H9 (cell line): ENCODE measurements at regions not wholly inside any gene's neighbourhood (a gene's known extent, or its start where the extent isn't known, plus 50 kb on each side); places are given as distances from the start of the nearest gene placed in this dataset.

Experiments used
- DNase-seq: peaks from one replicate; pipeline ENCODE4 v3.0.0-alpha.2; 2017
- H2AFZ ChIP-seq: one replicate; pipeline ENCODE4 v1.6.1; 2013; ENCODE audit warnings: mild to moderate bottlenecking, low read length, control low read depth, moderate library complexity
- H2AK5ac ChIP-seq: 2 replicates; pipeline ENCODE4 v1.6.1; 2013; ENCODE audit warnings: low read length, control low read depth, mixed read lengths; ENCODE audit not compliant: insufficient read length
- H2BK120ac ChIP-seq: one replicate; pipeline ENCODE4 v1.6.1; 2013; ENCODE audit warnings: low read depth, mild to moderate bottlenecking, low read length, control low read depth, inconsistent platforms; ENCODE audit not compliant: poor library complexity, severe bottlenecking
- H2BK12ac ChIP-seq: 2 replicates; pipeline ENCODE4 v1.6.1; 2013; ENCODE audit warnings: low read length, control low read depth, mixed read lengths, low read depth; ENCODE audit not compliant: insufficient read length
- H2BK15ac ChIP-seq: 2 replicates; pipeline ENCODE4 v1.6.1; 2013; ENCODE audit warnings: low read depth, low read length, control low read depth
- H2BK20ac ChIP-seq: one replicate; pipeline ENCODE4 v1.6.1; 2013; ENCODE audit warnings: low read depth, mild to moderate bottlenecking, low read length, control low read depth, inconsistent platforms; ENCODE audit not compliant: poor library complexity, severe bottlenecking
- H2BK5ac ChIP-seq: 2 replicates; pipeline ENCODE4 v1.6.1; 2013; ENCODE audit warnings: low read length, control low read depth, mixed read lengths; ENCODE audit not compliant: insufficient read length
- H3K14ac ChIP-seq: 2 replicates; pipeline ENCODE4 v1.6.1; 2013; ENCODE audit warnings: low read length, control low read depth; ENCODE audit not compliant: insufficient read depth
- H3K18ac ChIP-seq: 2 replicates; pipeline ENCODE4 v1.6.1; 2013; ENCODE audit warnings: low read depth, mild to moderate bottlenecking, mixed read lengths, low read length, control low read depth; ENCODE audit not compliant: insufficient read length
- H3K23ac ChIP-seq: 2 replicates; pipeline ENCODE4 v1.6.1; 2013; ENCODE audit warnings: low read length, control low read depth, mixed read lengths, low read depth; ENCODE audit not compliant: insufficient read length
- H3K23me2 ChIP-seq: 2 replicates; pipeline ENCODE4 v1.6.1; 2013; ENCODE audit warnings: low read depth, mild to moderate bottlenecking, mixed read lengths, low read length, control low read depth; ENCODE audit not compliant: insufficient read length, poor library complexity, severe bottlenecking
- H3K27ac ChIP-seq: 2 replicates; pipeline ENCODE4 v1.5.1; 2013; ENCODE audit warnings: low read length, control low read depth, mixed read lengths, low read depth; ENCODE audit not compliant: insufficient read length
- H3K27me3 ChIP-seq: 2 replicates; pipeline ENCODE4 v1.6.1; 2013; ENCODE audit warnings: low read length, control low read depth, inconsistent platforms; ENCODE audit not compliant: insufficient read depth
- H3K4ac ChIP-seq: 2 replicates; pipeline ENCODE4 v1.6.1; 2013; ENCODE audit warnings: low read depth, mild to moderate bottlenecking, control low read depth, inconsistent platforms, low read length, moderate library complexity
- H3K4me1 ChIP-seq: 2 replicates; pipeline ENCODE4 v1.6.1; 2013; ENCODE audit warnings: low read length, control low read depth, inconsistent platforms; ENCODE audit not compliant: insufficient read depth
- H3K4me2 ChIP-seq: 2 replicates; pipeline ENCODE4 v1.6.1; 2013; ENCODE audit warnings: low read length, control low read depth, mixed read lengths; ENCODE audit not compliant: insufficient read length, insufficient read depth
- H3K56ac ChIP-seq: 2 replicates; pipeline ENCODE4 v1.6.1; 2013; ENCODE audit warnings: low read depth, mild to moderate bottlenecking, mixed read lengths, low read length, control low read depth; ENCODE audit not compliant: insufficient read length
- H3K79me1 ChIP-seq: 2 replicates; pipeline ENCODE4 v1.6.1; 2013; ENCODE audit warnings: low read depth, mild to moderate bottlenecking, moderate library complexity, low read length, control low read depth, inconsistent platforms; ENCODE audit not compliant: insufficient read depth, poor library complexity, severe bottlenecking
- H3K79me2 ChIP-seq: 2 replicates; pipeline ENCODE4 v1.6.1; 2013; ENCODE audit warnings: low read length, control low read depth, inconsistent platforms; ENCODE audit not compliant: insufficient read depth
- H3K9ac ChIP-seq: 2 replicates; pipeline ENCODE4 v1.6.1; 2013; ENCODE audit warnings: low read length, control low read depth, mixed read lengths; ENCODE audit not compliant: insufficient read length; ENCODE audit errors: extremely low read depth
- H3K9me3 ChIP-seq: one replicate; pipeline ENCODE4 v1.6.1; 2013; ENCODE audit warnings: low read depth, low read length, inconsistent platforms; ENCODE audit not compliant: control insufficient read depth
- H3T11ph ChIP-seq: one replicate; pipeline ENCODE4 v1.6.1; 2013; ENCODE audit warnings: mild to moderate bottlenecking, low read length, control low read depth, inconsistent platforms
- H4K20me1 ChIP-seq: one replicate; pipeline ENCODE4 v1.6.1; 2013; ENCODE audit not compliant: control insufficient read depth, insufficient read length, insufficient read depth
- H4K5ac ChIP-seq: 2 replicates; pipeline ENCODE4 v1.6.1; 2013; ENCODE audit warnings: low read depth, mild to moderate bottlenecking, mixed read lengths, low read length, control low read depth; ENCODE audit not compliant: insufficient read length
- H4K8ac ChIP-seq: replicated peaks from 2 replicates; pipeline ENCODE4 v1.6.1; 2013; ENCODE audit warnings: low read length, control low read depth, mixed read lengths, low read depth; ENCODE audit not compliant: insufficient read length
- H4K91ac ChIP-seq: 2 replicates; pipeline ENCODE4 v1.6.1; 2013; ENCODE audit warnings: low read depth, mild to moderate bottlenecking, moderate library complexity, mixed read lengths, low read length, control low read depth; ENCODE audit not compliant: insufficient read length
- H3K27ac Mint-ChIP-seq, 3 experiments: 2 replicates in 2 of 3; 3 replicates in 1 of 3; pipeline ENCODE4 v1.8.0; 2020 to 2021; ENCODE audit warnings: mixed read lengths in 3 of 3, mild to moderate bottlenecking in 1 of 3, moderate library complexity in 1 of 3
- H3K27me3 Mint-ChIP-seq: 2 replicates; pipeline ENCODE4 v1.8.0; 2021; ENCODE audit warnings: low read depth, mild to moderate bottlenecking, moderate library complexity, mixed read lengths
- H3K36me3 Mint-ChIP-seq, 3 experiments: 2 replicates in 2 of 3; 3 replicates in 1 of 3; pipeline ENCODE4 v1.8.0; 2020 to 2021; ENCODE audit warnings: low read depth in 3 of 3, mixed read lengths in 3 of 3; ENCODE audit not compliant: insufficient read depth in 1 of 3
- H3K4me1 Mint-ChIP-seq, 2 experiments: 2 replicates each; pipeline ENCODE4 v1.8.0; 2020; ENCODE audit warnings: mixed read lengths in 2 of 2
- H3K4me3 Mint-ChIP-seq, 2 experiments: 2 replicates in 1 of 2; 3 replicates in 1 of 2; pipeline ENCODE4 v1.8.0; 2020 to 2021; ENCODE audit warnings: mild to moderate bottlenecking in 2 of 2, mixed read lengths in 2 of 2, moderate library complexity in 1 of 2
- H3K9me3 Mint-ChIP-seq, 2 experiments: 2 replicates in 1 of 2; 3 replicates in 1 of 2; pipeline ENCODE4 v1.8.0; 2020; ENCODE audit warnings: mild to moderate bottlenecking in 2 of 2, mixed read lengths in 2 of 2, moderate library complexity in 1 of 2
- WGBS: extraction: QIAGEN DNeasy Blood & Tissue Kit; methylation state at CpG from one replicate; pipeline ENCODE4 v1.1.7; 2013; ENCODE audit warnings: missing lambda C conversion rate, low lambda C conversion rate, mixed read lengths; ENCODE audit not compliant: insufficient read length; ENCODE audit errors: extremely low coverage; 5-methylcytosine and 5-hydroxymethylcytosine counted together
- TF ChIP-seq, protein P1 (sequence below): fragments of 200-600 bp; sonication (generic); conservative IDR thresholded peaks from 3 replicates; pipeline ENCODE4 v1.8.0; 2021; ENCODE audit warnings: antibody characterized with exemption, mild to moderate bottlenecking

- no CpG with 5 or more reads among the region's 4 CpGs for WGBS
- Histone ChIP-seq H4K20me1 (no peaks in the 10 kb centered on the region), H3K56ac (no peak overlapping the region)
These were observed 56.1 kb upstream of the ADAMTS9 start for GRCh38 chr3:64743887-64744243.

More at GRCh38 chr3:64743887-64744243, 56.1 kb upstream of the ADAMTS9 start:
- H3K14ac ChIP-seq = no peak overlapping the region
- Mint-ChIP-seq H3K9me3 (no peaks in the 10 kb centered on the region), H3K4me1 (peaks cover 38 to 55% of the 10 kb centered on the region in 2 experiments), H3K36me3 (no peaks in the 10 kb centered on the region), H3K4me3 (no peak overlapping the region), H3K27me3 (no peaks in the 10 kb centered on the region), H3K27ac (no peak overlapping the region)
- H2BK15ac ChIP-seq = no peak overlapping the region
- no peaks in the 10 kb centered on the region for H3K27me3 ChIP-seq
- H3K27ac ChIP-seq = no peak overlapping the region
- H3K9me3 ChIP-seq = no peaks in the 10 kb centered on the region
- H3K79me2 ChIP-seq = no peaks in the 10 kb centered on the region
- peaks cover 4% of the 10 kb centered on the region; the same call in 1 of the 2 replicates for H3K4me1 ChIP-seq
- H2AK5ac ChIP-seq = no peak overlapping the region
- no peak overlapping the region for H2BK20ac ChIP-seq
- no peak overlapping the region for H4K91ac ChIP-seq
- H3K9ac ChIP-seq = no peak overlapping the region
- no peaks in the 10 kb centered on the region for H3K79me1 ChIP-seq
- H2AFZ ChIP-seq = no peak overlapping the region
- H2BK120ac ChIP-seq = no peak overlapping the region
- no peak overlapping the region for H3K18ac ChIP-seq
- H3T11ph ChIP-seq = no peak overlapping the region
- H4K8ac ChIP-seq = no peak overlapping the region
- H2BK5ac ChIP-seq = no peak overlapping the region
- no peak overlapping the region for H3K23ac ChIP-seq
- H4K5ac ChIP-seq = no peak overlapping the region
- TF ChIP-seq, protein P1, sequence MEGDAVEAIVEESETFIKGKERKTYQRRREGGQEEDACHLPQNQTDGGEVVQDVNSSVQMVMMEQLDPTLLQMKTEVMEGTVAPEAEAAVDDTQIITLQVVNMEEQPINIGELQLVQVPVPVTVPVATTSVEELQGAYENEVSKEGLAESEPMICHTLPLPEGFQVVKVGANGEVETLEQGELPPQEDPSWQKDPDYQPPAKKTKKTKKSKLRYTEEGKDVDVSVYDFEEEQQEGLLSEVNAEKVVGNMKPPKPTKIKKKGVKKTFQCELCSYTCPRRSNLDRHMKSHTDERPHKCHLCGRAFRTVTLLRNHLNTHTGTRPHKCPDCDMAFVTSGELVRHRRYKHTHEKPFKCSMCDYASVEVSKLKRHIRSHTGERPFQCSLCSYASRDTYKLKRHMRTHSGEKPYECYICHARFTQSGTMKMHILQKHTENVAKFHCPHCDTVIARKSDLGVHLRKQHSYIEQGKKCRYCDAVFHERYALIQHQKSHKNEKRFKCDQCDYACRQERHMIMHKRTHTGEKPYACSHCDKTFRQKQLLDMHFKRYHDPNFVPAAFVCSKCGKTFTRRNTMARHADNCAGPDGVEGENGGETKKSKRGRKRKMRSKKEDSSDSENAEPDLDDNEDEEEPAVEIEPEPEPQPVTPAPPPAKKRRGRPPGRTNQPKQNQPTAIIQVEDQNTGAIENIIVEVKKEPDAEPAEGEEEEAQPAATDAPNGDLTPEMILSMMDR = no peak
- H2BK12ac ChIP-seq = no peak overlapping the region
- no peak overlapping the region for H3K4me2 ChIP-seq
- H3K23me2 ChIP-seq = no peaks in the 10 kb centered on the region
- no peak overlapping the region for H3K4ac ChIP-seq
- no peak for DNase-seq
